ENCODE measurements at regions not wholly inside any gene's neighbourhood (a gene's known extent, or its start where the extent isn't known, plus 50 kb on each side); places are given as distances from the start of the nearest gene placed in this dataset.

GRCh38 chr10:27621461-27621860 is 117.4 kb downstream of the RAB18 start:
- TF ChIP-seq CTCF (IDR thresholded peaks at IDR 0.05), result no peak
- no peak for TF ChIP-seq POLR2AphosphoS5 (IDR thresholded peaks at IDR 0.05)
- TF ChIP-seq EP300 (IDR thresholded peaks at IDR 0.05), result no peak
- TF ChIP-seq POLR2A (IDR thresholded peaks at IDR 0.05), result no peak
